ENCODE measurements at regions not wholly inside any gene's neighbourhood (a gene's known extent, or its start where the extent isn't known, plus 50 kb on each side); places are given as distances from the start of the nearest gene placed in this dataset.

DNA sequence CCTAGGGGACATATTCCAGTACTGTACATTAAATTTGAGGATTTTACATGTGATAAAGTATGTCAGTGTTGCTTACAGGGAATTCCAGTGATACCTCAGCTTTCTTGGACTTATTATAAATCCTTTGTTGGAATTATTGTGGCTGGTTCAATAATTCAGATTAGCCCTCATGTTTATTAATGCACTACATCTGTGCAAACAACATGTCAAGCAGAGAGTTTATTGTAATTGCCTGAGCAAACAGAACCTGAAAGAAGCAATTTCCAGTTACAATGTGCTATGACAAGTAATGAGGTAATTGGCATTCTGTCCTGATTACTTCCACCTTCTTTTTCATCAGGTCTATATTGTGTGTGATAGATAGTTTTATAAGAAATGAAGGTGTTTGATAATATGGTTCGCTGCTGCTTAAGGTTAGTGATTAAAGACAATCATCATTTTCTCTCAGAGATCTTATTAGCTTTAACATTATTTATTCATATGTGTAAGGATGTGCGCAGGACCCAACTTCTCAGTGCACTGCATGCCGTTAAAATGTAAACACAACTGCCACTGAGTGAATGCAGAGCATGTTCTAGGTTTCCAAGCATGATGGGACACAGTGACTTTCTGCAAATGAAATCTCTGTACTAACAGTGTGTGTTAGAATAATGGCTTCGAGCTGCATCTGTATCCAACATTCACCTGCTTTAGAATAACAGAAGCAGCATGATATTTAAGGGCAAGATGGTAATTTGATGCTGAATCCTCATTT lies 973.7 kb upstream of the POU3F3 start:
- ChIA-PET CTCF (no interaction called here), POLR2A (no interaction called here)
- no peak for DNase-seq (ENCODE audit: extremely low spot score)
- no peak for TF ChIP-seq NFRKB (IDR thresholded peaks at IDR 0.05)
- TF ChIP-seq FOXK2 (IDR thresholded peaks at IDR 0.05) = no peak
- TF ChIP-seq BHLHE40 (IDR thresholded peaks at IDR 0.05; ENCODE audit: borderline replicate concordance) = no peak
- TF ChIP-seq ZNF384 (IDR thresholded peaks at IDR 0.05) = no peak
- no peak for TF ChIP-seq CTBP1 (IDR thresholded peaks at IDR 0.05; ENCODE audit: borderline replicate concordance)
- no peak for TF ChIP-seq ELF4 (IDR thresholded peaks at IDR 0.05)
- no peak for TF ChIP-seq SUZ12 (IDR thresholded peaks at IDR 0.05)
- no peak for TF ChIP-seq HDGF (IDR thresholded peaks at IDR 0.05; ENCODE audit: borderline replicate concordance)
- TF ChIP-seq, protein P1, sequence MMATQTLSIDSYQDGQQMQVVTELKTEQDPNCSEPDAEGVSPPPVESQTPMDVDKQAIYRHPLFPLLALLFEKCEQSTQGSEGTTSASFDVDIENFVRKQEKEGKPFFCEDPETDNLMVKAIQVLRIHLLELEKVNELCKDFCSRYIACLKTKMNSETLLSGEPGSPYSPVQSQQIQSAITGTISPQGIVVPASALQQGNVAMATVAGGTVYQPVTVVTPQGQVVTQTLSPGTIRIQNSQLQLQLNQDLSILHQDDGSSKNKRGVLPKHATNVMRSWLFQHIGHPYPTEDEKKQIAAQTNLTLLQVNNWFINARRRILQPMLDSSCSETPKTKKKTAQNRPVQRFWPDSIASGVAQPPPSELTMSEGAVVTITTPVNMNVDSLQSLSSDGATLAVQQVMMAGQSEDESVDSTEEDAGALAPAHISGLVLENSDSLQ (IDR thresholded peaks at IDR 0.05) = no peak
- TF ChIP-seq L3MBTL2 (conservative IDR thresholded peaks at IDR 0.05) = no peak
- no peak for TF ChIP-seq FOXM1 (IDR thresholded peaks at IDR 0.05; ENCODE audit: borderline replicate concordance)
- TF ChIP-seq FOXA1 (IDR thresholded peaks at IDR 0.05) = no peak
- no peak for TF ChIP-seq ARNT (IDR thresholded peaks at IDR 0.05)
- no peak for TF ChIP-seq TARDBP (IDR thresholded peaks at IDR 0.05)
- no peak for TF ChIP-seq SP1 (IDR thresholded peaks at IDR 0.05)
- no peak for TF ChIP-seq LEF1 (IDR thresholded peaks at IDR 0.05; ENCODE audit: borderline replicate concordance)

DNA sequence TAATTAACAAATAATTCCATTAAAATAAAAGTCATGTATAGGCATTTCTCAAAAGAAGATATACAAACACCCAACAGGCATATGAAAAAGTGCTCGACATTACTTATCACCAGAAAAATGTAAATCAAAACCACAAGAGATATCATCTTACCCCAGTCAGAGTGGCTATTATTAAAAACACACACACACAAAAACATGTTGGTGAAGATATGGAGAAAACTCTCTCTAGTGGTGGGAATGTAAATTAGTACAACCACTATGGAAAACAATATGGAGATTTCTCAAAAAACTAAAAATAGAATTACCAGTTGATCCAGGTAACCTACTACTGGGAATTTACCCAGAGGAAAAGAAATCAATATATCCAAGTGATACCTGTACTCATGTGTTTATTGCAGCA lies 966.3 kb upstream of the POU3F3 start:
- CTCF ChIA-PET = no interaction called here
- no peak for DNase-seq (ENCODE audit: extremely low spot score)
- POLR2A ChIA-PET = no interaction called here
- TF ChIP-seq SUZ12 (IDR thresholded peaks at IDR 0.05) (no peak), ELF4 (IDR thresholded peaks at IDR 0.05) (no peak), TARDBP (IDR thresholded peaks at IDR 0.05) (no peak), HDGF (IDR thresholded peaks at IDR 0.05; ENCODE audit: borderline replicate concordance) (no peak), FOXM1 (IDR thresholded peaks at IDR 0.05; ENCODE audit: borderline replicate concordance) (no peak), CTBP1 (IDR thresholded peaks at IDR 0.05; ENCODE audit: borderline replicate concordance) (no peak)

DNA sequence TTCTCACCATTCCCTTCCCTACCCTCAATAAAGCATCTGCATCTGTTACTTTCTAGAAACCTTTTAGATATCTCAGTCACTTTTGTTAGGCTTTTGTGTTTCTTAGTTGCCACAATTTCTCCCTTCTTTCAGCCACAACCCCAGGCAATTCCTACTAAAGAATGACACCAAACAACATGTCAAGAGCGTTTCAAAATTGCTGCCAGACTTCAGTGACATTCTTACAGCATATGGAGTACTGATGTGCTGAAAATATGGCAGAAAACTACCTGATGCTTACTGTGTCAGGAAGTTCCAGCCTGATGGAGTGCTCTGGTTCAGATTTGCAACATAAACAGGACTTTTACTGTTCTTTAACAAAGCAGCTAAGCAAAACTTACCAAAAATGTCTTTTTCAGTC lies 957.7 kb upstream of the POU3F3 start:
- ChIA-PET CTCF (no interaction called here), POLR2A (no interaction called here)
- DNase-seq (ENCODE audit: extremely low spot score) = no peak

DNA sequence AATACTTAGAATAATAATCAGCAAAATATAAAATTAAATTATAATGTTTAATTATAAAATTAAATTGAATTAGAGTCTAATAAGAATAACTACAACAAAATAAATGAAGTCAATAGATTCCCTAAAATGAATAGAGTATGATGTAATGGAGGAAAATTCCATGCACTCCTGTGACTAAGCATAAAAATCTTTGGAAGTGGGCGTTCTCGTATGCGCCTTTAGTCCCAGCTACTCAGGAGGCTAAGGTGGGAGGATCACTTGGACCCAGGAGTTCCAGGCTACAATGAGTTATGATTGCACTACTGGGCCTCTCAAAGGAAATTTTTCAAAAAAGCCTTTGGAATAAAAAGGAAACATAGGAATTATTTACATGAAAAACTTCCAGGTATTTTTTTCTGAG lies 955.4 kb upstream of the POU3F3 start:
- ChIA-PET POLR2A (no interaction called here), CTCF (no interaction called here)
- TF ChIP-seq TARDBP (IDR thresholded peaks at IDR 0.05) (no peak), L3MBTL2 (conservative IDR thresholded peaks at IDR 0.05) (no peak), FOXM1 (IDR thresholded peaks at IDR 0.05; ENCODE audit: borderline replicate concordance) (no peak), CTBP1 (IDR thresholded peaks at IDR 0.05; ENCODE audit: borderline replicate concordance) (no peak), NFRKB (IDR thresholded peaks at IDR 0.05) (no peak), ARNT (IDR thresholded peaks at IDR 0.05) (no peak), HDGF (IDR thresholded peaks at IDR 0.05; ENCODE audit: borderline replicate concordance) (no peak), FOXK2 (IDR thresholded peaks at IDR 0.05) (no peak), ELF4 (IDR thresholded peaks at IDR 0.05) (no peak), BHLHE40 (IDR thresholded peaks at IDR 0.05; ENCODE audit: borderline replicate concordance) (no peak), LEF1 (IDR thresholded peaks at IDR 0.05; ENCODE audit: borderline replicate concordance) (no peak), SUZ12 (IDR thresholded peaks at IDR 0.05) (no peak), SP1 (IDR thresholded peaks at IDR 0.05) (no peak), ZNF384 (IDR thresholded peaks at IDR 0.05) (no peak), FOXA1 (IDR thresholded peaks at IDR 0.05) (no peak)
- TF ChIP-seq, protein P1 (IDR thresholded peaks at IDR 0.05) = no peak
- no peak for DNase-seq (ENCODE audit: extremely low spot score)

More for the DNA sequence above, 957.7 kb upstream of the POU3F3 start:
- TF ChIP-seq ARNT (IDR thresholded peaks at IDR 0.05) = no peak
- TF ChIP-seq BHLHE40 (IDR thresholded peaks at IDR 0.05; ENCODE audit: borderline replicate concordance) = no peak
- TF ChIP-seq FOXA1 (IDR thresholded peaks at IDR 0.05) = no peak
- no peak for TF ChIP-seq FOXM1 (IDR thresholded peaks at IDR 0.05; ENCODE audit: borderline replicate concordance)
- TF ChIP-seq FOXK2 (IDR thresholded peaks at IDR 0.05) = no peak
- no peak for TF ChIP-seq NFRKB (IDR thresholded peaks at IDR 0.05)
- no peak for TF ChIP-seq ZNF384 (IDR thresholded peaks at IDR 0.05)
- TF ChIP-seq TARDBP (IDR thresholded peaks at IDR 0.05) = no peak
- TF ChIP-seq, protein P1 (IDR thresholded peaks at IDR 0.05) = no peak
- TF ChIP-seq HDGF (IDR thresholded peaks at IDR 0.05; ENCODE audit: borderline replicate concordance) = no peak
- TF ChIP-seq LEF1 (IDR thresholded peaks at IDR 0.05; ENCODE audit: borderline replicate concordance) = no peak
- TF ChIP-seq L3MBTL2 (conservative IDR thresholded peaks at IDR 0.05) = no peak

DNA sequence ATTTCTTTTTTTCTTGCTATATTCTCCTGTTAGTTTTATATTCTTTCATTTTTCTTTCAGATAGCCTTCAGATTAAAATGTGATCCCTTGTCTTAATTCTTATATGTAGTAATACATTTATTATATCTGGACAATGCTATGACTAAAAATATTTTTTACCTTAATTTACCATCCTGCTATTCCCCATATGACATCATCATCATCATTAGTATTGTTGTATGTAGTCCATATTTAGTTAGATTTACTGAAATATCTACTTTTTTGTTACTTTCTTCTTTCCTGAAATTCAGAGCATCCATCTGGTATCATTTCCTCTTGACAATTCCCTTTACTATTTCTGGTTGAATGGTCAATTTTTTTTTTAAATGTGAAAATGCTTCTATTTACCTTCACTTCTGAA lies 951.6 kb upstream of the POU3F3 start:
- ChIA-PET CTCF (no interaction called here), POLR2A (no interaction called here)
- DNase-seq (ENCODE audit: extremely low spot score) = no peak
- no peak for TF ChIP-seq CTBP1 (IDR thresholded peaks at IDR 0.05; ENCODE audit: borderline replicate concordance)

DNA sequence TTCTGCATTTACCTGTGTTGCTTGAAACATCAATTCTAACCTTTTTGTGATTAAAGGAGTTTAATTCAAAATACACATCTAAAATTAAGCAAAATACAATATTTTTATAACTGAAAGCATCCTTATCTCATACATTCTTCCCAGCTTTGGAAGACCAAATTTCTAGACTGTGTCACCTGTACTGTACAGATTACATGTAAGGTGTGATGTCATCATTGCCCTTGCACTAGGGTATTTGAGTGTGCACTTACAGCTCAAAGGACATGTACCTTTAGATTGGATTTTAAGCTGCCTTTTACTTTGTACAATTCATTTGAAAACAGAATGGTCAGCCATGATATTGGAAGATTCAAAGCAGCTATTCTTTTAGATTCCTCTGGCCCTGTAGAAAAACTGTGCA lies 932.8 kb upstream of the POU3F3 start:
- no peak for TF ChIP-seq ARNT (IDR thresholded peaks at IDR 0.05)
- no peak for TF ChIP-seq SUZ12 (IDR thresholded peaks at IDR 0.05)
- TF ChIP-seq FOXK2 (IDR thresholded peaks at IDR 0.05) = no peak
- no peak for TF ChIP-seq BHLHE40 (IDR thresholded peaks at IDR 0.05; ENCODE audit: borderline replicate concordance)
- TF ChIP-seq HDGF (IDR thresholded peaks at IDR 0.05; ENCODE audit: borderline replicate concordance) = no peak
- no peak for TF ChIP-seq L3MBTL2 (conservative IDR thresholded peaks at IDR 0.05)
- TF ChIP-seq, protein P1 (IDR thresholded peaks at IDR 0.05) = no peak
- no peak for TF ChIP-seq FOXM1 (IDR thresholded peaks at IDR 0.05; ENCODE audit: borderline replicate concordance)
- no peak for TF ChIP-seq TARDBP (IDR thresholded peaks at IDR 0.05)
- no peak for DNase-seq (ENCODE audit: extremely low spot score)
- ChIA-PET CTCF (no interaction called here), POLR2A (no interaction called here)
